Colonic mucosa (tissue), 4 donors: ENCODE measurements at regions not wholly inside any gene's neighbourhood (a gene's known extent, or its start where the extent isn't known, plus 50 kb on each side); places are given as distances from the start of the nearest gene placed in this dataset.
"Not testable (repeated sequence)": the region's sequence is repeated elsewhere in the genome, so short reads cannot be mapped to it uniquely, and the experiment has no call there.

Experiments
- DNase-seq: peaks from one replicate; pipeline ENCODE4 v3.0.0-alpha.2; 2020
- H3K27ac ChIP-seq: fragments of 200-600 bp; one replicate; pipeline ENCODE4 v1.8.0; 2021
- H3K27me3 ChIP-seq: fragments of 200-600 bp; one replicate; pipeline ENCODE4 v1.8.0; 2021
- H3K36me3 ChIP-seq: fragments of 200-600 bp; one replicate; pipeline ENCODE4 v1.8.0; 2021
- H3K4me1 ChIP-seq: fragments of 200-600 bp; one replicate; pipeline ENCODE4 v1.8.0; 2021; ENCODE audit warnings: mild to moderate bottlenecking
- H3K4me3 ChIP-seq: fragments of 200-600 bp; one replicate; pipeline ENCODE4 v1.8.0; 2021
- H3K9ac ChIP-seq, 2 donors: one replicate each; pipeline ENCODE4 v1.7.0; 2013; ENCODE audit warnings: control low read depth in 2 of 2, low read depth in 2 of 2, low read length in 2 of 2
- H3K9me3 ChIP-seq: fragments of 200-600 bp; one replicate; pipeline ENCODE4 v1.8.0; 2021
- CTCF ChIP-seq: fragments of 200-600 bp; IDR thresholded peaks from one replicate; pipeline ENCODE4 v1.8.0; 2022; ENCODE audit warnings: antibody characterized with exemption, mild to moderate bottlenecking
- intact Hi-C: fragments of 100-400 bp; cut with DNase I; formaldehyde crosslinking; loops from one replicate; pipeline ENCODE4 v1.14.1; 2022
- donor health status: healthy.
- donor health status: DM: no; HTN: no; CAD: no.
- donor health status: DM: no; HTN: no; CAD: no.

GRCh38 chr17:445839-446238, 93.2 kb upstream of the RPH3AL start, which contains the start of gene RFLNB:
Gene RFLNB (minus strand): TSS chr17:445939.
- H3K4me3 ChIP-seq, H3K27ac ChIP-seq, H3K9ac ChIP-seq, H3K9me3 ChIP-seq, H3K4me1 ChIP-seq, intact Hi-C loops, DNase-seq, H3K36me3 ChIP-seq, H3K27me3 ChIP-seq: not testable (repeated sequence)

- Histone ChIP-seq H3K4me3 (no peak overlapping the region), H3K27me3 (no peaks in the 10 kb centered on the region), H3K36me3 (no peaks in the 10 kb centered on the region), H3K9me3 (no peaks in the 10 kb centered on the region), H3K27ac (no peak overlapping the region), H3K9ac (no peak overlapping the region), H3K4me1 (no peaks in the 10 kb centered on the region)
- intact Hi-C loops = no loop called here
- TF ChIP-seq CTCF = no peak
- no peak for DNase-seq
Measured at GRCh38 chr17:444879-445454, 92.4 kb upstream of the RPH3AL start.

GRCh38 chr17:443109-443508, 90.5 kb upstream of the RPH3AL start:
- no peak for TF ChIP-seq CTCF
- intact Hi-C loops = no loop called here
- H3K4me1 ChIP-seq = no peaks in the 10 kb centered on the region
- H3K27me3 ChIP-seq = no peaks in the 10 kb centered on the region
- no peaks in the 10 kb centered on the region for H3K9me3 ChIP-seq
- H3K36me3 ChIP-seq = no peaks in the 10 kb centered on the region
- H3K4me3 ChIP-seq = no peak overlapping the region
- no peak overlapping the region for H3K9ac ChIP-seq
- no peak overlapping the region for H3K27ac ChIP-seq
- no peak for DNase-seq

GRCh38 chr17:441155-441950, 88.7 kb upstream of the RPH3AL start:
- DNase-seq = no peak
- Histone ChIP-seq H3K36me3 (no peaks in the 10 kb centered on the region), H3K9ac (no peak overlapping the region), H3K9me3 (no peaks in the 10 kb centered on the region), H3K4me1 (no peaks in the 10 kb centered on the region), H3K27ac (no peak overlapping the region), H3K27me3 (no peaks in the 10 kb centered on the region), H3K4me3 (no peak overlapping the region)
- no peak for TF ChIP-seq CTCF
- intact Hi-C loops = no loop called here

GRCh38 chr17:438191-438590, 85.6 kb upstream of the RPH3AL start:
- no peaks in the 10 kb centered on the region for H3K27me3 ChIP-seq
- intact Hi-C loops = no loop called here
- H3K9ac ChIP-seq = no peak overlapping the region
- no peak for TF ChIP-seq CTCF
- H3K4me1 ChIP-seq = no peaks in the 10 kb centered on the region
- no peaks in the 10 kb centered on the region for H3K9me3 ChIP-seq
- H3K27ac ChIP-seq = no peak overlapping the region
- H3K4me3 ChIP-seq = no peak overlapping the region
- DNase-seq = no peak
- H3K36me3 ChIP-seq = no peaks in the 10 kb centered on the region

GRCh38 chr17:437545-437944, 84.9 kb upstream of the RPH3AL start:
- Histone ChIP-seq H3K9me3 (no peaks in the 10 kb centered on the region), H3K9ac (no peak overlapping the region), H3K27ac (no peak overlapping the region), H3K4me3 (no peak overlapping the region), H3K36me3 (no peaks in the 10 kb centered on the region), H3K4me1 (no peaks in the 10 kb centered on the region), H3K27me3 (no peaks in the 10 kb centered on the region)
- intact Hi-C loops = no loop called here
- no peak for DNase-seq
- TF ChIP-seq CTCF = no peak
